HepG2 (cell line): ENCODE measurements at regions not wholly inside any gene's neighbourhood (a gene's known extent, or its start where the extent isn't known, plus 50 kb on each side); places are given as distances from the start of the nearest gene placed in this dataset.

ENCODE experiments used
- ATAC-seq: fragments of 200-7000 bp; cut with Tn5 transposase; 3 replicates; pipeline ENCODE4 v1.9.1; 2020; ENCODE audit warnings: mild to moderate bottlenecking, moderate library complexity
- BruUV-seq: library from RNA; stranded (reverse); fragments of 400-500 nt; replicated peaks from 2 replicates; lab custom pipeline; 2021; lab: Mats Ljungman, UMichigan
- CTCF ChIA-PET: fragments of 300-600 bp; formaldehyde crosslinking; extraction: SDS; loops from one replicate; lab custom pipeline; 2021; ENCODE audit warnings: low total read pairs, inconsistent platforms, low intra/inter-chr PET ratio; lab: Yijun Ruan, JAX
- POLR2A ChIA-PET: fragments of 350-600 bp; sonication (Branson Sonifier 250); formaldehyde crosslinking; loops from one replicate; lab custom pipeline; 2020; ENCODE audit warnings: antibody characterized with exemption, inconsistent platforms; lab: Yijun Ruan, JAX
- DNase-seq: peaks from one replicate; pipeline ENCODE4 v3.0.0-alpha.2; 2015; ENCODE audit warnings: low spot score
- FAIRE-seq: peaks from 3 replicates; lab custom pipeline; 2011; peaks lifted over from hg19 to GRCh38; lab: Jason Lieb, UNC
- H2AFZ ChIP-seq: one replicate; pipeline ENCODE4 v1.6.1; 2011; ENCODE audit warnings: low read length, inconsistent platforms
- H3K27ac ChIP-seq: fragments of 300-600 bp; 3 replicates; pipeline ENCODE4 v1.8.0; 2011; ENCODE audit warnings: mixed run types, mild to moderate bottlenecking, mixed read lengths, low read length, inconsistent platforms; ENCODE audit not compliant: insufficient read depth; ENCODE audit errors: extremely low read length
- H3K27me3 ChIP-seq, 2 experiments: fragments of 200-600 bp in 1 of 2; 2 replicates in 1 of 2; 3 replicates in 1 of 2; pipeline versions ENCODE4 v1.6.0 to v1.8.0; 2011; ENCODE audit warnings: low read length in 2 of 2, mild to moderate bottlenecking in 2 of 2, moderate library complexity in 2 of 2, inconsistent platforms in 1 of 2; ENCODE audit not compliant: insufficient read depth in 2 of 2, control insufficient read depth in 1 of 2
- H3K36me3 ChIP-seq, 2 experiments: fragments of 200-600 bp in 1 of 2; replicated peaks in 1 of 2; 2 replicates in 1 of 2; 3 replicates in 1 of 2; pipeline versions ENCODE4 v1.5.1 to v1.8.0; 2011; ENCODE audit warnings: low read length in 2 of 2, inconsistent platforms in 1 of 2; ENCODE audit not compliant: insufficient read depth in 2 of 2, control insufficient read depth in 1 of 2
- H3K4me1 ChIP-seq: 2 replicates; pipeline ENCODE4 v1.5.1; 2012; ENCODE audit warnings: low read length, inconsistent platforms; ENCODE audit not compliant: insufficient read depth
- H3K4me2 ChIP-seq: 2 replicates; pipeline ENCODE4 v1.6.0; 2011; ENCODE audit warnings: low read depth, low read length, inconsistent platforms
- H3K4me3 ChIP-seq, 3 experiments: fragments of 200-600 bp in 1 of 3; sonication (generic), shearing (Covaris generic) in 1 of 3; replicated peaks in 1 of 3; 2 replicates each; pipeline ENCODE4 v1.5.1; 2011 to 2016; ENCODE audit warnings: low read length in 3 of 3, inconsistent platforms in 2 of 3, low read depth in 2 of 3, mild to moderate bottlenecking in 2 of 3, control low read depth in 1 of 3, mixed read lengths in 1 of 3; ENCODE audit not compliant: insufficient read depth in 1 of 3
- H3K79me2 ChIP-seq: one replicate; pipeline ENCODE4 v1.6.1; 2011; ENCODE audit warnings: low read length, inconsistent platforms; ENCODE audit not compliant: insufficient read depth
- H3K9ac ChIP-seq: 2 replicates; pipeline ENCODE4 v1.6.0; 2011; ENCODE audit warnings: mild to moderate bottlenecking, low read depth, low read length, inconsistent platforms; ENCODE audit not compliant: insufficient read depth
- H3K9me3 ChIP-seq: 2 replicates; pipeline ENCODE4 v1.5.1; 2012; ENCODE audit warnings: mild to moderate bottlenecking, low read length
- H4K20me1 ChIP-seq: 2 replicates; pipeline ENCODE4 v1.6.0; 2011; ENCODE audit warnings: inconsistent platforms, mild to moderate bottlenecking, low read length, moderate library complexity; ENCODE audit not compliant: insufficient read depth
- AFF4 ChIP-seq: sonication (generic); formaldehyde crosslinking; IDR thresholded peaks from 2 replicates; pipeline ENCODE4 v1.4.0; 2020; ENCODE audit warnings: missing genetic modification reagents
- ISX ChIP-seq: sonication (generic); formaldehyde crosslinking; conservative IDR thresholded peaks from 2 replicates; pipeline ENCODE4 v1.5.0; 2020; ENCODE audit warnings: missing genetic modification reagents
- NFKB2 ChIP-seq: sonication (generic); formaldehyde crosslinking; IDR thresholded peaks from 2 replicates; pipeline ENCODE4 v1.4.0; 2020; ENCODE audit warnings: missing genetic modification reagents, borderline replicate concordance
- NR2F6 ChIP-seq, 2 experiments: IDR thresholded peaks; 2 replicates each; pipeline ENCODE4 v1.6.1; 2016; ENCODE audit warnings: antibody characterized with exemption in 1 of 2, mild to moderate bottlenecking in 1 of 2
- SOX6 ChIP-seq, 2 experiments: fragments of 450-650 bp in 1 of 2; sonication (generic) in 1 of 2; formaldehyde crosslinking in 1 of 2; IDR thresholded peaks; 2 replicates each; pipeline versions ENCODE4 v1.4.0 to v1.6.1; 2017 to 2020; ENCODE audit warnings: antibody characterized with exemption in 1 of 2, mild to moderate bottlenecking in 1 of 2, missing genetic modification reagents in 1 of 2
- ZFP82 ChIP-seq: sonication (generic); formaldehyde crosslinking; IDR thresholded peaks from 2 replicates; pipeline ENCODE4 v1.5.1; 2020; ENCODE audit warnings: mild to moderate bottlenecking, missing genetic modification reagents, borderline replicate concordance
- ZFY ChIP-seq: sonication (generic); formaldehyde crosslinking; IDR thresholded peaks from 2 replicates; pipeline ENCODE4 v1.4.0; 2020; ENCODE audit warnings: missing genetic modification reagents
- ZNF335 ChIP-seq: sonication (generic); formaldehyde crosslinking; IDR thresholded peaks from 2 replicates; pipeline ENCODE4 v1.4.0; 2020; ENCODE audit warnings: missing genetic modification reagents
- ZNF687 ChIP-seq: sonication (generic); formaldehyde crosslinking; IDR thresholded peaks from 2 replicates; pipeline ENCODE4 v1.5.1; 2020; ENCODE audit warnings: mild to moderate bottlenecking, missing genetic modification reagents, moderate library complexity
- WGBS: methylation state at CpG from one replicate; pipeline ENCODE4 v1.1.6; 2017; ENCODE audit warnings: low lambda C conversion rate; 5-methylcytosine and 5-hydroxymethylcytosine counted together
- in situ Hi-C: cut with HindIII; loops from 2 replicates; pipeline ENCODE4 v1.10.0; 2017; ENCODE audit warnings: low pct_unique_long_range_greater_than_20kb; ENCODE audit not compliant: extremely low pct_ligation_motif_present
- intact Hi-C: fragments of 100-400 bp; cut with micrococcal nuclease; formaldehyde crosslinking; loops from one replicate; pipeline ENCODE4 v1.10.0; 2022; ENCODE audit not compliant: unreplicated experiment

GRCh38 chr1:195763146-195763906, 844.9 kb downstream of the KCNT2 start:
- CTCF ChIA-PET: no interaction called here
- no peaks in the 10 kb centered on the region for H3K36me3 ChIP-seq
- in situ Hi-C loops (no loop called here), intact Hi-C loops (no loop called here)
- H4K20me1 ChIP-seq: no peaks in the 10 kb centered on the region
- no peaks in the 10 kb centered on the region for H3K9me3 ChIP-seq
- FAIRE-seq (no peak), ATAC-seq (peak; percentile 84), DNase-seq (no peak)
- no TSS peak for BruUV-seq
- no peaks in the 10 kb centered on the region for H3K27me3 ChIP-seq
- H3K4me2 ChIP-seq: peak overlapping the region; percentile 73
- WGBS: 19% methylated on average over 9 of the region's 22 CpGs
- peak overlapping the region; percentile 13 to 59 (median 35); a peak in 4 of 6 replicates for H3K4me3 ChIP-seq
- no peak overlapping the region for H2AFZ ChIP-seq
- H3K27ac ChIP-seq: no peak overlapping the region
- POLR2A ChIA-PET: no interaction called here
- H3K9ac ChIP-seq: 0 out of 2 replicates have a peak overlapping the region, but pooled peaks have one; percentile 5
- H3K79me2 ChIP-seq: no peaks in the 10 kb centered on the region
- H3K4me1 ChIP-seq: no peaks in the 10 kb centered on the region
- TF ChIP-seq ZFP82 (CRISPR knock-in tag) (no peak), NR2F6 (IDR thresholded peaks at IDR 0.05) (no peak), NR2F6 (CRISPR knock-in tag; IDR thresholded peaks at IDR 0.05) (no peak), ZNF335 (no peak), SOX6 (IDR thresholded peaks at IDR 0.05) (no peak), SOX6 (CRISPR knock-in tag; IDR thresholded peaks at IDR 0.05) (no peak), ZFY (CRISPR knock-in tag) (no peak), ISX (no peak), NFKB2 (CRISPR knock-in tag) (no peak), AFF4 (CRISPR knock-in tag) (no peak), ZNF687 (CRISPR knock-in tag) (peak; percentile 14; the same call in 1 of the 2 replicates)
